C4-2B (cell line): ENCODE measurements at regions not wholly inside any gene's neighbourhood (a gene's known extent, or its start where the extent isn't known, plus 50 kb on each side); places are given as distances from the start of the nearest gene placed in this dataset.

Experiments
- CTCF ChIP-seq: fragments of 450-650 bp; conservative IDR thresholded peaks from 2 replicates; pipeline ENCODE4 v1.5.1; 2017; ENCODE audit warnings: mild to moderate bottlenecking
- ZFX ChIP-seq: fragments of 450-650 bp; IDR thresholded peaks from 2 replicates; pipeline ENCODE4 v1.6.1; 2017

GRCh38 chr3:141421186-141421585 lies 52.9 kb downstream of the ZBTB38 start:
- no peak for TF ChIP-seq CTCF
- TF ChIP-seq ZFX = no peak
